HEK293T (cell line): ENCODE measurements at regions not wholly inside any gene's neighbourhood (a gene's known extent, or its start where the extent isn't known, plus 50 kb on each side); places are given as distances from the start of the nearest gene placed in this dataset.

Experiments
- CTCF ChIA-PET: fragments of 350-600 bp; formaldehyde crosslinking; extraction: SDS; loops from one replicate; lab custom pipeline; 2021; ENCODE audit warnings: antibody characterized with exemption, inconsistent platforms; lab: Yijun Ruan, JAX
- POLR2A ChIA-PET: fragments of 350-600 bp; formaldehyde crosslinking; extraction: SDS; loops from one replicate; lab custom pipeline; 2020; ENCODE audit warnings: antibody characterized with exemption, inconsistent platforms; lab: Yijun Ruan, JAX
- DNase-seq: peaks from one replicate; pipeline ENCODE4 v3.0.0; 2012; ENCODE audit warnings: mixed read lengths; ENCODE audit errors: extremely low spot score
- ARNT ChIP-seq: fragments of 450-650 bp; IDR thresholded peaks from 2 replicates; pipeline ENCODE4 v1.6.1; 2017; ENCODE audit warnings: mild to moderate bottlenecking
- BHLHE40 ChIP-seq: fragments of 450-650 bp; IDR thresholded peaks from 2 replicates; pipeline ENCODE4 v1.6.1; 2016; ENCODE audit warnings: mild to moderate bottlenecking, moderate library complexity, borderline replicate concordance
- CTBP1 ChIP-seq: fragments of 450-650 bp; IDR thresholded peaks from 2 replicates; pipeline ENCODE4 v1.6.1; 2016; ENCODE audit warnings: borderline replicate concordance
- ELF4 ChIP-seq: fragments of 450-650 bp; IDR thresholded peaks from 2 replicates; pipeline ENCODE4 v1.6.1; 2017; ENCODE audit warnings: antibody characterized with exemption
- FOXA1 ChIP-seq: fragments of 450-650 bp; IDR thresholded peaks from 2 replicates; pipeline ENCODE4 v1.6.1; 2016; ENCODE audit warnings: mild to moderate bottlenecking
- FOXK2 ChIP-seq: fragments of 450-650 bp; IDR thresholded peaks from 2 replicates; pipeline ENCODE4 v1.6.1; 2016; ENCODE audit warnings: mild to moderate bottlenecking
- FOXM1 ChIP-seq: fragments of 450-650 bp; IDR thresholded peaks from 2 replicates; pipeline ENCODE4 v1.6.1; 2017; ENCODE audit warnings: mild to moderate bottlenecking, borderline replicate concordance
- HDGF ChIP-seq: fragments of 450-650 bp; IDR thresholded peaks from 2 replicates; pipeline ENCODE4 v1.6.1; 2017; ENCODE audit warnings: antibody characterized with exemption, borderline replicate concordance
- L3MBTL2 ChIP-seq: fragments of 450-650 bp; conservative IDR thresholded peaks from 2 replicates; pipeline ENCODE4 v1.6.1; 2016; ENCODE audit warnings: mild to moderate bottlenecking
- LEF1 ChIP-seq: fragments of 450-650 bp; IDR thresholded peaks from 2 replicates; pipeline ENCODE4 v1.6.1; 2017; ENCODE audit warnings: mild to moderate bottlenecking, borderline replicate concordance
- NFRKB ChIP-seq: fragments of 450-650 bp; IDR thresholded peaks from 2 replicates; pipeline ENCODE4 v1.6.1; 2016; ENCODE audit warnings: mild to moderate bottlenecking, moderate library complexity
- SP1 ChIP-seq: fragments of 450-650 bp; IDR thresholded peaks from 2 replicates; pipeline ENCODE4 v1.6.1; 2017
- SUZ12 ChIP-seq: fragments of 450-650 bp; IDR thresholded peaks from 2 replicates; pipeline ENCODE4 v1.6.1; 2016; ENCODE audit warnings: mild to moderate bottlenecking
- TARDBP ChIP-seq: fragments of 450-650 bp; IDR thresholded peaks from 2 replicates; pipeline ENCODE4 v1.6.1; 2016
- ZNF384 ChIP-seq: fragments of 450-650 bp; IDR thresholded peaks from 2 replicates; pipeline ENCODE4 v1.6.1; 2016
- TF ChIP-seq, protein P1 (sequence below): fragments of 450-650 bp; IDR thresholded peaks from 2 replicates; pipeline ENCODE4 v1.6.1; 2016

DNA sequence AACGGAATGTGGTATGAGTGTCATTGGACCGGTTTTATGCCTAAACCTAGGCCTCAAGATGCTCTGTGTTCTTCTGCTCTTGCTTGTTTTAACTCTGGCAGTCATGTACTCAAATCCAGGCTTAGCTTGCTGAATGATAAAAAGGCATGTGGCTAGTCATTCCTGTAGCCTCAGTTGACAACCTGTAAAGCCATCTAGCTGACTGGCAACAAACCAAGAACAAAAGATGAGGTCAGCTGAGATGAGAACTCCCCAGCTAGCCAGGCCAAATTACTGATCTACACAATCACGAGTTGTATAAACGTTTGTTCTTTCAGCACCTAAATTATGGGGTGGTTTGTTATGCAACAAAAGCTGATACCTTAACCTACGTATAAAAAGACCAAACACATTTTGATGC is 1406.0 kb upstream of the CDH8 start:
- ChIA-PET POLR2A (no interaction called here), CTCF (no interaction called here)
- no peak for DNase-seq
- no peak for TF ChIP-seq TARDBP

DNA sequence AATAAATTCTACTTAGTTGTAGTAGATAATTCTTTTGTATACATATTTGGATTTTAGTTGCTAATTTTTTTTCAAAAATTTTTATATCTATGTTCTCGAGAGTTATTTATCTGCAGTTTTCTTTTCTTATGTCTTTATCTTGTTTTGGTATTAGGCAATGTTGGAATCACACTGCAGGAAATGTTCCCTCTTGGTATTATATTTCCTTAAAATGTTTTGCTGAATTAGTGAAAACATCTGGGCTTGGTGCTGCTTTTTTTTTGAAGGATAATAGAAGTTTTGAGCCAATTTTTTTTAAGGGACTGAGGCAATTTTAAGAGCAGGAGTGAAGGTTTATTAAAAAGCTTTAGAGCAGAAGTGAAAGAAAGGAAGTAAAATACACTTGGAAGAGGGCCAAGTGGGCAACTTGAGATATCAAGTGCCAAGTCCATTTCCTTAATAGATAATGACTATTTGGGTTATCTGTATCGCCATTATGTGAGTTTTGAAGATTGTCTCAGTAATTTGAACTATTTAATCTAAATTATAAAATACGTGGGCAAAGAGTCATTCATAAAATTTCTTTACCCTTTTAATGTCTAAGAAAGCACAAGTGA is 1390.1 kb upstream of the CDH8 start:
- ChIA-PET POLR2A (no interaction called here), CTCF (no interaction called here)
- TF ChIP-seq CTBP1 (no peak), ZNF384 (no peak), NFRKB (no peak), BHLHE40 (no peak), SP1 (no peak), TARDBP (no peak), ARNT (no peak), SUZ12 (no peak), HDGF (no peak), ELF4 (no peak), FOXK2 (no peak), FOXM1 (no peak), LEF1 (no peak), FOXA1 (no peak), L3MBTL2 (no peak)
- TF ChIP-seq, protein P1, sequence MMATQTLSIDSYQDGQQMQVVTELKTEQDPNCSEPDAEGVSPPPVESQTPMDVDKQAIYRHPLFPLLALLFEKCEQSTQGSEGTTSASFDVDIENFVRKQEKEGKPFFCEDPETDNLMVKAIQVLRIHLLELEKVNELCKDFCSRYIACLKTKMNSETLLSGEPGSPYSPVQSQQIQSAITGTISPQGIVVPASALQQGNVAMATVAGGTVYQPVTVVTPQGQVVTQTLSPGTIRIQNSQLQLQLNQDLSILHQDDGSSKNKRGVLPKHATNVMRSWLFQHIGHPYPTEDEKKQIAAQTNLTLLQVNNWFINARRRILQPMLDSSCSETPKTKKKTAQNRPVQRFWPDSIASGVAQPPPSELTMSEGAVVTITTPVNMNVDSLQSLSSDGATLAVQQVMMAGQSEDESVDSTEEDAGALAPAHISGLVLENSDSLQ = no peak
- no peak for DNase-seq

DNA sequence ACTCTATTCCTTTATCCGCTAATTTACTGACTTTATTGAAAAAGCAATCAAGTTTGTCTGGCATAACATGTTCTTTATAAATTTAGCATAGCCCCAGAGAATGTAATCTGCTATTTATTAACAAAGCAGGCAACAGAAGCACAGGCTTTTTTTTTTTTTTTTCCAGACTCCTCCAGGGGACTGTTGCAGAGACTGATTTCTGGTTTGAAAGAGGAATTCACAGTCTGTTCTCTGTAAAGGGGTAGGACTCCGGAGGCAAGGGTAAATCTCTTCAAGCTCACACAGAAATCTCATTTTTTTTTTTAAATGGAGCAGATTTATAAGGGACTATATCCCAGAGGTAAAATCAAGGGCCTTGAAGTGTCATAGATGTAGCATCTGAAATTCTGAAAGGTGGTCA is 1386.5 kb upstream of the CDH8 start:
- ChIA-PET POLR2A (no interaction called here), CTCF (no interaction called here)
- TF ChIP-seq FOXA1 (no peak), ELF4 (no peak), ARNT (no peak), SUZ12 (no peak), BHLHE40 (no peak), TARDBP (no peak), FOXK2 (no peak), CTBP1 (no peak), SP1 (no peak), LEF1 (no peak), NFRKB (no peak), FOXM1 (no peak), ZNF384 (no peak), HDGF (no peak)
- TF ChIP-seq, protein P1 = no peak
- DNase-seq = no peak

GRCh38 chr16:63416712-63417111 is 1380.5 kb upstream of the CDH8 start:
- ChIA-PET CTCF (no interaction called here), POLR2A (no interaction called here)
- DNase-seq = no peak
- TF ChIP-seq CTBP1 (no peak), LEF1 (no peak), FOXA1 (no peak), HDGF (no peak), SUZ12 (no peak), L3MBTL2 (no peak), ELF4 (no peak), BHLHE40 (no peak), ZNF384 (no peak), SP1 (no peak), FOXM1 (no peak), ARNT (no peak), TARDBP (no peak), FOXK2 (no peak)
- TF ChIP-seq, protein P1 = no peak

GRCh38 chr16:63415014-63415413 is 1378.8 kb upstream of the CDH8 start:
- TF ChIP-seq TARDBP = no peak
- no peak for TF ChIP-seq ZNF384
- TF ChIP-seq SUZ12 = no peak
- no peak for TF ChIP-seq FOXA1
- TF ChIP-seq SP1 = no peak
- no peak for TF ChIP-seq ARNT
- TF ChIP-seq HDGF = no peak
- TF ChIP-seq FOXK2 = no peak
- TF ChIP-seq NFRKB = no peak
- TF ChIP-seq, protein P1 = no peak
- TF ChIP-seq CTBP1 = no peak
- TF ChIP-seq FOXM1 = no peak
- TF ChIP-seq ELF4 = no peak
- TF ChIP-seq L3MBTL2 = no peak
- TF ChIP-seq BHLHE40 = no peak
- no peak for TF ChIP-seq LEF1
- POLR2A ChIA-PET = no interaction called here
- CTCF ChIA-PET = no interaction called here
- no peak for DNase-seq

- CTCF ChIA-PET = no interaction called here
- DNase-seq = no peak
- POLR2A ChIA-PET = no interaction called here
- no peak for TF ChIP-seq NFRKB
- no peak for TF ChIP-seq FOXM1
Observed at GRCh38 chr16:63410594-63410993, 1374.4 kb upstream of the CDH8 start.
